Thoracic aorta (tissue), 2 donors: ENCODE measurements at regions not wholly inside any gene's neighbourhood (a gene's known extent, or its start where the extent isn't known, plus 50 kb on each side); places are given as distances from the start of the nearest gene placed in this dataset.

Experiments
- ATAC-seq: fragments of 150-250 bp; one replicate; pipeline ENCODE4 v1.8.0; 2017; ENCODE audit warnings: low read depth; ENCODE audit not compliant: insufficient number of reproducible peaks, low FRiP score
- DNase-seq: peaks from one replicate; pipeline ENCODE4 v3.0.0-alpha.2; 2020; ENCODE audit warnings: low spot score
- H3K27ac ChIP-seq, 2 donors: fragments of 200-600 bp; sonication (generic); 1 replicate in 1 of 2; 2 replicates in 1 of 2; pipeline ENCODE4 v1.5.1; 2016; ENCODE audit warnings: mild to moderate bottlenecking in 2 of 2, moderate library complexity in 2 of 2
- H3K27me3 ChIP-seq: fragments of 200-600 bp; sonication (generic); replicated peaks from 2 replicates; pipeline ENCODE4 v1.6.0; 2016; ENCODE audit warnings: mild to moderate bottlenecking; ENCODE audit not compliant: insufficient read depth
- H3K36me3 ChIP-seq: fragments of 200-600 bp; sonication (generic); one replicate; pipeline ENCODE4 v1.5.1; 2016
- H3K4me1 ChIP-seq, 2 donors: fragments of 200-600 bp; sonication (generic); 1 replicate in 1 of 2; 2 replicates in 1 of 2; pipeline versions ENCODE4 v1.5.1 to v1.6.0; 2016; ENCODE audit warnings: low read depth in 2 of 2, mild to moderate bottlenecking in 1 of 2; ENCODE audit not compliant: control insufficient read depth in 1 of 2
- H3K4me3 ChIP-seq: fragments of 200-600 bp; sonication (generic); 2 replicates; pipeline ENCODE4 v1.5.1; 2016; ENCODE audit warnings: mild to moderate bottlenecking
- H3K9me3 ChIP-seq: fragments of 200-600 bp; sonication (generic); 2 replicates; pipeline ENCODE4 v1.5.1; 2016
- CTCF ChIP-seq: fragments of 200-600 bp; sonication (generic); IDR thresholded peaks from one replicate; pipeline ENCODE4 v1.5.1; 2019; ENCODE audit warnings: antibody characterized with exemption

DNA sequence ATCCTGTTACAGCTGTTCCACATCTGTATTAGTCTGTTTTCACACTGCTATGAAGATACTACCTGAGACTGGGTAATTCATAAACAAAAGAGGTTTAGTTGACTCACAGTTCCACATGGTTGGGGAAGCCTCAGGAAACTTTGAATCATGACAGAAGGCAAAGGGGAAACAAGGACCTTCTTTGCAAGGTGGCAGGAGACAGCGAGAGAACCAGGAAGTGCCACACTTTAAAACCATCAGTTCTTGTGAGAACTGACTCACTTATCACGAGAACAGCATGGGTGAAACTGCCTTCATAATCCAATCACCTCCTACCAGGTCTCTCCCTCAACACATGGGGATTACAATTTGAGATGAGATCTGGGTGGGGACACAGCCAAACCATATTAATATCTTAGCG, 110.3 kb upstream of the TRABD2B start:
- Histone ChIP-seq H3K9me3 (no peaks in the 10 kb centered on the region), H3K36me3 (no peaks in the 10 kb centered on the region), H3K27me3 (no peaks in the 10 kb centered on the region), H3K4me3 (no peak overlapping the region), H3K27ac (no peak overlapping the region), H3K4me1 (no peaks in the 10 kb centered on the region)
- TF ChIP-seq CTCF, result no peak
- DNase-seq (no peak), ATAC-seq (no peak)

- TF ChIP-seq CTCF, result no peak
- ATAC-seq, result no peak
- Histone ChIP-seq H3K27me3 (no peaks in the 10 kb centered on the region), H3K4me3 (no peak overlapping the region), H3K9me3 (no peaks in the 10 kb centered on the region), H3K36me3 (no peaks in the 10 kb centered on the region), H3K4me1 (no peaks in the 10 kb centered on the region), H3K27ac (no peak overlapping the region)
- DNase-seq, result no peak
Observed at GRCh38 chr1:48106049-48106448, 108.9 kb upstream of the TRABD2B start.

GRCh38 chr1:48105165-48105564, 108.0 kb upstream of the TRABD2B start:
- Histone ChIP-seq H3K36me3 (no peaks in the 10 kb centered on the region), H3K27me3 (no peaks in the 10 kb centered on the region), H3K27ac (no peak overlapping the region), H3K4me1 (no peaks in the 10 kb centered on the region), H3K4me3 (no peak overlapping the region), H3K9me3 (no peaks in the 10 kb centered on the region)
- DNase-seq, result no peak
- peak; percentile 10 for TF ChIP-seq CTCF
- ATAC-seq, result no peak

GRCh38 chr1:48103495-48103894, 106.3 kb upstream of the TRABD2B start:
- no peaks in the 10 kb centered on the region for H3K4me1 ChIP-seq
- ATAC-seq (no peak), DNase-seq (no peak)
- H3K27ac ChIP-seq, result no peak overlapping the region
- H3K36me3 ChIP-seq, result no peaks in the 10 kb centered on the region
- no peak overlapping the region for H3K4me3 ChIP-seq
- H3K27me3 ChIP-seq, result no peaks in the 10 kb centered on the region
- no peak for TF ChIP-seq CTCF
- no peaks in the 10 kb centered on the region for H3K9me3 ChIP-seq

GRCh38 chr1:48102766-48103165, 105.6 kb upstream of the TRABD2B start:
- ATAC-seq, result no peak
- no peaks in the 10 kb centered on the region for H3K27me3 ChIP-seq
- H3K27ac ChIP-seq, result no peak overlapping the region
- H3K36me3 ChIP-seq, result no peaks in the 10 kb centered on the region
- H3K4me1 ChIP-seq, result no peaks in the 10 kb centered on the region
- no peak for TF ChIP-seq CTCF
- H3K4me3 ChIP-seq, result no peak overlapping the region
- H3K9me3 ChIP-seq, result no peaks in the 10 kb centered on the region
- DNase-seq, result no peak
